ENCODE measurements at regions not wholly inside any gene's neighbourhood (a gene's known extent, or its start where the extent isn't known, plus 50 kb on each side); places are given as distances from the start of the nearest gene placed in this dataset.

DNA sequence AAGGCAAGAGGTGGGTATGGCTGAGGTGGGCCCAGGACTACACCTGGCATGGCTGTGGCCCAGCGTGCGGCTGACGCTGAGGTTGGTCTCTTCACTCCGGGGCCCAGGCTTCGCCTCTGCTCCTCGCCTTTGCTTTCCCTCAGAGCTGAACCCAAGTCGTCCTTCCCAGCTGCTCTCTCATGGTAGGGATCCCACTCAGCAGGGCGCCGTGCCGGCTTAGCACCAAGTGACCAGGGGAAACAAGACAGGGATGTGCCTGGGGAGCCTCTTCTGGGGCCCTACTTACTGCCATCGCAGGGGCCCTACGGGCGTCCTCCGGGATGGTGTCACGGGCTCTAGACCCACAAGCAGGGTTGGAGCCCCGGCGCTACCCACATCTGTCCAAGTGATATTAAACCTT is 138.1 kb upstream of the ALKAL2 start:
- DNase-seq (ENCODE audit: low spot score): no peak

DNA sequence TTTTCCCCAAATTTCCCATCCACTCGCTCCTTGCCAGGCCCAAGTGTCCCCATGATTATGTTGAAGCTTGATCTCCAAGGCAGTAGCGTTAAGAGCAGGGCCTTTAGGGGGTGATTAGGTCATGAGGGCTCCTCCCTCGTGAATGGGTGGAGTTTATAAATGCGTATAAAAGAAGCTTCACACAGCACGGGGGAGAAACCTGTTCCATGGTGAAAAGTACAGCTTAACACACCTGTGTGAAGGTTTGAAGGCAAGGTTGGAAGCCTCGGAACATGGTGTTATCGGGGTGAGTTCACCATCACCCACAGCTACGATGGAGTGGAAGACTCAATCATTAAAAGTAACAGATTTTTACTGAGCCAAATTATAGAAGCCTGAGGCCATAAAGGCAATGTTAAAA is 137.4 kb upstream of the ALKAL2 start:
- no peak for DNase-seq (ENCODE audit: low spot score)

DNA sequence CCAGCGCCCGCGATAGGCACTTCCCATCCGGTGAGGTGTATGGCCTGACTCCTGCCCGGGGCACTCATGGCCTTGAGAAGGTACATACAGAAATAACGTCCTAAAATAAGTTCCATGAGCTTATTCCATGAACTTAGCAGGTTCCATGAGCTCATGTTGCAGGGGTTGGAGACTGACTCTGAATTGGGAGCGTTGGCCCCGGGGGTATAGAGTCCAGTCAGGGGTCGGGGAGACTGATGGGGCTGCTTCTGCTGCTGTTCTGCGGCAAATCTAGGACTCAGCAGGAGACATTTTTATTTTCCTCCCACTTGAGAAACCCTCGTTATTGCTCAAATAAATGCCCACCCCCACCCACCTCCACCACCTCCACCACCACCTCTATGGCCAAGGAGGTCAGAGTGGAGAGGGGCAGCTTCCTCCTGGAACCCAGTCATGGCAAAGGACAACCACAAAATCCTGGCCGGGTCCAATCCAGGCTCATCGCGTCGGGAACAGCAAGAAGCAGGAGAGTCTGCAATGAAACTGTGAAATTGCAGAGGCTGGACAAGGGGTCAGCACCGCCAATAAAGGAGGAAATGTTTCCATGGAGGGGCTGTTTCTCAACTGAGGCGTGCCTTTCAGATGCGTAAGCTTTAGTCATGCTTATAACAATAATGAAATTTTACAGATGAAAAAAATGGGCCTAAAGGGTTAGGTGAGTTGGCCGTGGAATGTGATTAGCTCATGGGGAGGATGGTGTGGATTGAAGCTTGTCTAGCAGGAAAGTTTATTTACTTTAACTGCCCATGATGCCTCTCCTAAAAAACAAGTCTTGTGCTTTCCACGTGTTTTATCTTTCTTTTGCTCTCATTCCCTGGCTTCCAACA is 136.6 kb upstream of the ALKAL2 start:
- no peak for DNase-seq (ENCODE audit: low spot score)

DNA sequence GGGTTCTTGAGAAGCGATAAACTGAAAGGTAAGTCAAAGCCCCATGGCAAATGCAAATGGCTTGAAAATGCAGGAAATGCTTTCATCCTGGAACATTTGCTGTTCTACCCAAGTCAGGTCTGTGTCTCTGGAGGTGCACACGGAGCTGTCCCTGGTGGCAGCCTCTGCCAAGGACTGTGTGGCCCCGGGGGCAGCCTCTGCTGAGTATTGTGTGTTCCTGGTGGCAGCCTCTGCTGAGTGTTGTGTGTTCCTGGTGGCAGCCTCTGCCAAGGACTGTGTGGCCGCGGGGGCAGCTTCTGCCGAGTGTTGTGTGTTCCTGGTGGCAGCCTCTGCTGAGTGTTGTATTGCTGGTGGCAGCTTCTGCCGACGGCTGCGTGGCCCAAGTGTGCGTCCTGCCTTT is 135.6 kb upstream of the ALKAL2 start:
- no peak for DNase-seq (ENCODE audit: low spot score)

DNA sequence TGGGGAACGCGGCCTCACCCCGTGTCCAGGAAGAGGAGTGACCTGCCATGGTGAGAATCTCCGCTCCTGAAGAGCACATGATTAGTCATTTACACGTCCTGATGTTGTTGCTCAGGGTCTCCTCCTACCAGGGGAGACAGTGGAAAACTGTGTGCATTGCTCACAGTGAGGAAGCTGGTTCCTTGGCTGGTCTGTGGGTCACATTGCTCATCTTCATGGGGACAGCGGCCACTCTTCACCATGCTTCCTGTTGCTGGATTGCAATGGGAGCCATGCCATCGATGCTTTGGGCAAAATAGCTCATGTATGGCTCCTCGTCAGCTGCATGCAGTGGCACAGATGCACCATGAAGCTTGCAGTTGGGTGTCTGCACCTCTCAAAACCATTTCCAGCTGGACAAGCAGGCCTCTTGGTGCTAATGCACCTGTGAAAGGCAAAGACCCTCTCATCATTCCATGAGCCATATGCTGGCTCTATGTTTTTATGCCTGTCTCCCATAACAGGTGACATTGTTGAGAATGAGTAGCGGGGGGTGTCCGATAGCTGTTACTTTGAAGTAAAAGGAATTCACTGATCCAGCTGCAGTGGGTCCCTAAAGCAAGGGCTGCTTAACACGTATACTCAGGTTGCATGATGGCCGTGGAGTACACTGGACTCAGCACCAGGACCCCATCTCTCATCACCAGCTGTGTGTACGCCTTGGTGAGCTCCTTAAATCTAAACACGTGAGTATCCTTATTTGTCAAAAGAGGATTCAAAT is 135.0 kb upstream of the ALKAL2 start:
- no peak for DNase-seq (ENCODE audit: low spot score)

DNA sequence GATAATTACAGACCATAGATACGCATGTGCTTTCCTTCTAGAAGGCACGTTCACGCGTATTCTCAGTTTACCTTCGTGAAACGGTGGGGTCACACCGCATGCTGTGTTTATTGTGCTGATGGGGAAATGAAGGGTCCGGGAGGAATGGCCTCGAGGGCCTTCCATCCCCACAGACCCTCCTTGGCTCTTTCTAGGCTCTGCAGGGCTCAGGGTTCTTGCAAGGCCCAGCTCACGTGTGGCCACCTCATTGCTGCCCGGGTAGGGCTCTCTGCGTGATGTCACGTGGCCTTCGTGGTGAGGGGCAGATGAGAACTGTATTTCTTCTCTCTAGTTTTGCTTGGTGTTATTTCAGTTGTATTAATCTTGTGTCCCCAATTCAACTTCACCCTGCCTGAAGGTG is 133.5 kb upstream of the ALKAL2 start:
- no peak for DNase-seq (ENCODE audit: low spot score)

DNA sequence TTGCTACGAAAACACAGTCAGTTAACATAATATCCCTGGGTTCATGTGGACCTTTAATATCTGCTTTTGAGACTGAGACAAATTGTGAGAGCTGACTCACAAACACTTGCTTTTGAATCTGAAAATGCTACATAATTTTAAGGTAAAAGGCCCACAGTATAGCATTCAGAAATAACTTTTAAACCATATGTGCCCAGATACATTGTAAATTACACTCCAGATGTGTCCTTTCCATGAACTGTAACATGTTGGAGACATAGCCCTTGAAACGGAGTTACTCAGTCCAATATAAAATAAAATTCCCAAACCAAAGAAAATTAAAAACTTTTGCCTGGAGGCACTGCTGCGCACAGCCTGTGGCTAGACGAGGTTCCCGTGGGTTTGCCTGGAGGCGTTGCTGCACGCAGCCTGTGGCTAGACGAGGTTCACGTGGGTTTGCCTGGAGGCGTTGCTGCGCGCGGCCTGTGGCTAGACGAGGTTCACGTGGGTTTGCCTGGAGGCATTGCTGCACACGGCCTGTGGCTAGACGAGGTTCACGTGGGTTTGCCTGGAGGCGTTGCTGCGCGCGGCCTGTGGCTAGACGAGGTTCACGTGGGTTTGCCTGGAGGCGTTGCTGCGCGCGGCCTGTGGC is 131.9 kb upstream of the ALKAL2 start:
- DNase-seq (ENCODE audit: low spot score): no peak

DNA sequence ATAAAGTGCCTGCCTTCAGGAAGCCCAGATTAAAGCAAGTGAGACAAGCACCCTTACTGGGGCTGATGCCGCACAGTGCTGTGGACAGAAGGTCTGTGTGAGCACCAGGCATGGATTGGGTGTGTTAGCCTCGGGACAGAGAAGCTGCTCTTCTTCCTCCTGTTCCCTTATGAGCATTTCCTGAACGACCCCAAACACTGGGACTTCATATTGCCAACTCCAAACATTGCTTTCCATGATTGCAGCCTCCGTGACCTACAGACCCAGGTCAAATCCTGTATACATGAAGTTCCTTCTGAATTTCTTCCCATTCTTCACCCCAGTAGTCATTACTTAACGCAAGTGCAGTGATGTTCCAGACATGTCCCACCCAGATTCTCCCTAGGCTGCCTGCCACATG is 129.8 kb upstream of the ALKAL2 start:
- no peak for DNase-seq (ENCODE audit: low spot score)

DNA sequence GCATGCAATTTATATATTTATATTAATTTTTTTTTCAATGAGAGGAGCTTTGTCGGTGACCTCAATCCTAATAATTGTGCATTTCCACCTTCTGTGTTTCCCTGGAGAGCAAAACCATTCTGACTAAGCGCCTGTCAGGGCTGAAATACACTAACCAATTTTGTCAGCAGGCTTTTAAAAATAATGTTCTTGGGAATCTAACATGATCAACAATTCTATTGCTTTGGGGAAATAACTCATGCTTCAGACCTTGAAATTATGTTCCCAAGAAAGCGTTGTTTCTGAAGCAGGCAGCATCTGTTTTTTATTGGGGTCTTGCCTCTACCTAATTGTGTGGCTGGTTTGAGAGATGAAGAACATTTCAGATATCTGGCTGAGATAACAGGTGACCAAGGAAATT is 129.1 kb upstream of the ALKAL2 start:
- no peak for DNase-seq (ENCODE audit: low spot score)

DNA sequence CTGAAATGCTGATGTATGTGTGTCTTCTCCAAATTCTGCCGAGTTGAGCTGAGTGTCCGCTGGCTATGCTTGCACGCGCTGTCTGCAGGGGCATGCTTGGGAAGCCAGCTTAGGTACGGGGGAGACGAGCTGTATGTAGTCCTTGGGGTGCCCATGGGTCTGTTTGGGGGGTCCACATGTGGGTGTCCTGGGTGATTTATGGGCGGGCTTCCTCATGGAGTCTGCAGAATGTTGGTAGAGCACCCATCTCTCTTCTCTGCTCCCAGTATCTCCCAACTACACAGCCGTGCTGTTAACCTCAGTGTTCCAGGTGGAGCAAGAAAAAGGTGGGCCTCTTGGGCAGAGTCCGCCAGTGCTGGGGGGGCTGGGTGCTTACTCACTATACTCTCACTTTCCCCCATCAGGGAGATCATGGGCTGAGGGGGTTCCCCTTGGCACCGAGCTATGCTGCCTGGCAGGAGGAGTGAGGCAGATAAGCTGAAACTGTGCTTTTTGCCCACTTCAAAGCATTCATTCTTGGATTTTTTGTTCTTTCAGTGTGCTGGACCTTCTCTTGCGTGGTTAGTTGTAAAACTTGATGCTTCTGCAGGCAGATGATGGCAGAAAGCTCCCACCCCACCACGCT is 128.2 kb upstream of the ALKAL2 start:
- DNase-seq (ENCODE audit: low spot score): no peak

DNA sequence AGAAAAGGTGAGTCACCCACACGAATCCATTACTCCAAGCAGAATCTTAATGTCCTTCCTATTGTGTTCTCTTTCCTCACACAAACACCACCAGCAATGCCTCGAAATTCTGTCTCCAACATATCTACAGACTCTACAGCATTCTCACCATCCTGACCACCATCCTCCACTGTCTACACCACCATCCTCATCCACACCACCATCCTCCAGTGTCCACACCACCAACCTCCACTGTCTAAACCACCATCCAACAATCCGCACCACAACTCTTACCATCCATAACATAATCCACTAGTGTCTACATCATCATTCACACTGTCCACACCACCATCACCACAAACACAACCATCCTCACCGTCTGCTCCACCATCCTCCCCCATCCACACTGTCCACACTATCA is 121.6 kb upstream of the ALKAL2 start:
- DNase-seq (ENCODE audit: low spot score): no peak

DNA sequence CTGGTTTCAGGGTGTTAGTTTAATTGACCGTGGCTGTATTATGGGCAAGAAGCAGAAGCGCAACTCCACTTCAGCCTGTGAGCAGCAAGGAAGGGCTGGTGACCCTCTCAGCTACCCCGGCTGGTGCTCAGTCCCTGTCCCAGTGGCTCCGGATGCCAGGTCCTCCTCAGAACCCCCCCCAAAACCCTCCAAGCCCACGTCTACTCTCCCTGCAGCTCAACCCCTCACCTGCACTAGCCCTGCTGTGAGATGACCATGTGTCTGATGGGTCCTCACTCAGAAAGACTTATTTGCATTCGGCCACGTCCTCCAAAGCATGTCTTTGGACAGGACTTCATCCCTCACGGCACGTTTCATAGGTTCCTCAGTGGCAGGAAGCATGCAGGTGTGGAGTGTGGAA is 119.7 kb upstream of the ALKAL2 start:
- DNase-seq (ENCODE audit: low spot score): no peak

DNA sequence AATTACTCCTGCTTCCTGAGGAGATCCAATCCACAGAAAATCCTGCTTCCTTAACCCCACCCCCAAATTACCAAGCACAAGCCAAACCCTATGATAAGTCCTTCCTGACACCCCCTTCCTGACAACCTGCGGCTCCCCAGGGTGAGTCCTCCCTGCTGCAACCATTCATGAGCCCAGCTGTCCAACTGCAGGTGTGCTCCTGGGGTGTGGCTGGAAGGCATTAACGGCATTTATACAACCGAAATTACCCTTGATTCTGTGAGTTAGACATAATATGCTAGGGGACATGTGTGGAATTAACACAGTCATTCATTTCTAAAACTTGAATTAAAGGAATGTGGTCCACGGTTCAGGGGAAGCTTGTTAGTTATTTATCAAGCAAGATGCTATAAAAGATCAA is 119.0 kb upstream of the ALKAL2 start:
- DNase-seq (ENCODE audit: low spot score): no peak

DNA sequence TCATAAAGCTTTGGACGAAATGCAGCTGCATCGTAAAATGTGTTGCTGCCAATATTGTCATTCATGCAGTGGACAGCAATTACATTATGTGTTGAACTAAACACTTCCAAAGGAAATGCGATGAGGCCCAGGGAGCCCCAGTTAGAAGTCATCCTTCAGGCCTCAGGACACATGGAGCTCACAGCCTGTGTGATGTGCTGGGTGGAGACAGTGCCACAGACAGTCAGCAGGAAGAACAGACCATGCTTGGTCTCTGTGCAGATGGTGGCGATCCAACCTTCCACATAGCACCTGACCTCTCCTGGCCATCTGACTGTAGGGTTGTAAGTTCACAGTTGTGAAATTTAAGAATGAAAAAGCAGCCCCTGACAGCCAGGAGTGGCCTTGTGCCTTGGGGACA is 118.3 kb upstream of the ALKAL2 start:
- DNase-seq (ENCODE audit: low spot score): no peak

DNA sequence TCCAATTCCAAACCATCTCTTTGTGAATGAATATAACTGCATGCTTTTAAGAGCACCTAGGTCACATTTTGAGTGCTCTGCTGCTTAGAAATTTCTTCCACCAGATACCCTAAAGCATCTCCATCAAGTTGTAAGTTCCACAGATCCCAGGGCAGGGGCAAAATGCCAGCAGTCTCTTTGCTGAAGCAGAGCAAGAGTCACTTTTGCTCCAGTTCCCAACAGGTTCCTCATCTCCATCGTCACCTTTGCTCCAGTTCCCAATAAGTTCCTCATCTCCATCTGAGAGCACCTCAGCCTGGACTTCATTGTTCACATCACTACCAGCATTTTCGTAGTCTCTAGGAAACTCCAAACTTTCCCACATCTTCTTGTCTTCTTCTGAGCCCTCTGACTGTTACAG is 116.7 kb upstream of the ALKAL2 start:
- DNase-seq (ENCODE audit: low spot score): no peak

DNA sequence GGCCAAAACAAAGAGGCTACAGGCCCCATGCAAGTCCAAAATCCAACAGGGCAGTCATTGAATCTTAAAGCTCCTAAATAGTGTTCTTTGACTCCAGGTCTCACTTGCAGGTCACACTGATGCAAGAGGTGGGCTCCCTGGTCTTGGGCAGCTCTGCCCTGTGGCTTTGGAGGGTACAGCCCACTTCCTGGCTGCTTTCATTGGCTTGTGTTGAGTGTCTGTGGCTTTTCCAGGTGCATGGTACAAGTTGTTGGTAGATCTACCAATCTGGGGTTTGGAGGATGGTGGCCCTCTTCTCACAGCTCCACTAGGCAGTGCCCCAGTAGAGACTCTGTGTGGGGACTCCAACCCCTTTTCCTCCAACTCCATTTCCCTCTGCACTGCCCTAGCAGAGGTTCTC is 115.8 kb upstream of the ALKAL2 start:
- DNase-seq (ENCODE audit: low spot score): no peak

DNA sequence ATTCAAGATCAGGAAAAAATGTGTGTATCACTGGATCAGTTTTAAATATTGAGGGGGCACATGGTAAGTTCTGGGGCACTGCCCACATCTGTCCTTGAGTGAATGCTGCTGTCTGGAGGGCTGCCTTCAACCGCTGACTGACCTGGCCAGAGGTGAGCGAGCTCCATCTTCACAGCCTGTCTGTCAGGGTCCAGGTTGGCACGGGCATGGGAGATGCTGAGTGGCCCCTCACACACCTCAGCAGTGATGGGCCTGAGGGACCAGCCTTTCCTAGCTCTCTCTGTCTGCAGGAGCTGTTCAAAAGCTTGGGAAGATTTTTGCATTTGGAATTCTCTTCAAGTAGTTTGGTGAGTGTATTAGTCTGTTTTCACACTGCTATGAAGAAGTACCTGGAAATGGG is 114.8 kb upstream of the ALKAL2 start:
- no peak for DNase-seq (ENCODE audit: low spot score)

DNA sequence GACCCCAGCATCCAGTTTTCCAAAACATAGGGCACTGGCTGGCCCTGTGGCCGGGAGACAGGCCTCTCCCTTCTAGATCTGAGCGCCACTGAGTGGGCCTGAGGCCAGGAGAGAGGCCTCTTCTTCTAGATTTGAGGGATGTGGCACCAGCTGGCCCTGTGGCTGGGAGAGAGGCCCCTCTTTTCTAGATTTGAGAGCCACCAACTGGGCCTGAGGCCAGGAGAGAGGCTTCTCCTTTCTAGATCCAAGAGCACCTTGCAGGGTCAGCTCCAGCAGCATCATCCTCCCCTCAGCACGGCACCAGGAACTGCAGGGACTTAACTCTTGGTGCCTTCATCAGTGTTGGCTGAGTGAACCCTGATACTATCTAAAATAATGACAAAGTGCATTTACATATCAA is 114.3 kb upstream of the ALKAL2 start:
- DNase-seq (ENCODE audit: low spot score): no peak

DNA sequence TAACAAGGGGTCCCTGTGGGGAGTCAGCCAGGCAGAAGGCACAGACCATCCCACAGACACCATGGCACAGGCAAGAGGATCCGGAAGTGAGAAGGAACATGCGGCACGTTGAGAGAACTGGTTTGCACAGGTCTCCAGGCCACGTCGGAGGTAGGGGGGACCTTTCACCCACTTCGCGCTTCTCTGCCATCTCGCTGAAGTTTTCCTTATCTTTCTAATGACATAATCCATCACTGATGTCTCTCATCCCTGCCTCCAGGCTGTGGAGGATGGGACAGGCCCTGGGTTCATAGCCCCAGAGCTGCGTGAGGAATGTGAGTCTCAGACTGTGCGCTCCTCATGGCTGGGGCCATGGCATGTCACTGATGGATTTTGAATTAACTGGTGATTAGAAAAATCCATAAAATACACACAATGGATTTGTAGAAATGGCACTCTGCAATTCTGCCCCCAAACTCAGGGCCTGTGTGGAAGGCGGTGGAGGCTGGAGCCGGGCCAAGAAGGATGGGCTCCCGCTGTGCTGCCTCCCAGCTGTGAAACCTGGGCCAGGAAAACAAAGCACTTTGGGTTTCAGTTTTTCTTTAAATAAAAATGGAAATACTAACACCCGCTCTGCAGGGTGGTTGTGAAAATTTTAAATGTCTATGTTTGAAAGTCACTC is 113.3 kb upstream of the ALKAL2 start:
- no peak for DNase-seq (ENCODE audit: low spot score)

DNA sequence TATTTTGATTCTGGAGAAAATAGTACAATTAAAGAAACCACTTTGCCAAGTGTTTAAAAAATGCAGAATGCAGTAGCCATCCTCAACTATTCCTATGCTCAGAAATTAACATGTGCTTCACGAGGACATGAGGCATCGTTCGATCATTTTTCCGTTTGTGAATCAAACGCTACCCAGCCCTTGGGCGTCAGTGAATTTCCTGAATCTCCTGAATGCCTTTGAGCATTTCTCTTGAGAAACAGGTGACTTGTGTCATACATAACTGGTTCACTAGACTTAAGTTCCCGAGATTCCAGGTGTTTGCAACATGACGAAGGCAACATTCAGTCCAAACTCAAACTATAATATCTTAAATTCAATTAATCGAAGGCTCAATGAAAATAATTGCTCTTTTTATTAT is 110.0 kb upstream of the ALKAL2 start:
- no peak for DNase-seq (ENCODE audit: low spot score)

DNA sequence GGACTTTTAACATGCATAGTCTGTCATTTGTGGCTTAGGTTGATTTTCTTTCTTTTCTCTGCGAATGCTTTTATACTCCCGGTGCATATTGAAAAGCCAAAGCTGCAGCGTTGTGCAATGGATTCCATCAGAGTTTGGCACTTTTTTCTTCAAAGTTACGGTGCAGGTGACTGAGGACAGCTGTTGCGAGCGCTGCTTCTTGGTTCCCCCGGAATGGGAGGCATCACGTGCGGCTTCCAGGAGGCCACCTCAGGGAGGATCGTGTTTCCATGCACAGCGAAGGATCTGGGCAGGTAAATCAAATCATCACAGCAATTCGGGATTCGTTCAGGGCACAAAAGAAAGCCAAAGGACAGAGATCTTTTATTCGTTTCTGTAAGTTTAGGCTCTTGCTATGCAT is 109.6 kb upstream of the ALKAL2 start:
- DNase-seq (ENCODE audit: low spot score): no peak

DNA sequence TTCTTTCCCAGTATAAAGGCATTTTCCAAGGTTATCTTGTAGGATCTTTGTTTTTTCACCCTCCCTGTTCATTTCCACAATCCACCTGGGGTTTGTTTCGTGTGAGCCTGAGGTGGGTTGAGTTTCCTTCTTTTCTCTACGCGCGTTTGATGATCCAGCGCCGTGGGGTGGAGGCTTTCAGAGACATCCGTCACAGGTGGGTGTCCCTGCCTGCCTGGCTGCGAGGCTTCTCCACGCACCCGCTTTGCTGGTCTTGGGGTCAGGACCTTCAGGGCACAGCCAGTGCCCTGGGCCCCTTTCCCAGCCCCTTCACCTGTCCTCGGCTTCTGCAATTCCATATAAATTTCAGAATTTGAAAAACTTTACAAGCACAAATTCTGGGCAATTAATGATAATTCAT is 109.0 kb upstream of the ALKAL2 start:
- no peak for DNase-seq (ENCODE audit: low spot score)

Data from CD4-positive, alpha-beta T cell treated with Interleukin-15 for 4 hours (primary cell).